ENCODE measurements at regions not wholly inside any gene's neighbourhood (a gene's known extent, or its start where the extent isn't known, plus 50 kb on each side); places are given as distances from the start of the nearest gene placed in this dataset.

DNA sequence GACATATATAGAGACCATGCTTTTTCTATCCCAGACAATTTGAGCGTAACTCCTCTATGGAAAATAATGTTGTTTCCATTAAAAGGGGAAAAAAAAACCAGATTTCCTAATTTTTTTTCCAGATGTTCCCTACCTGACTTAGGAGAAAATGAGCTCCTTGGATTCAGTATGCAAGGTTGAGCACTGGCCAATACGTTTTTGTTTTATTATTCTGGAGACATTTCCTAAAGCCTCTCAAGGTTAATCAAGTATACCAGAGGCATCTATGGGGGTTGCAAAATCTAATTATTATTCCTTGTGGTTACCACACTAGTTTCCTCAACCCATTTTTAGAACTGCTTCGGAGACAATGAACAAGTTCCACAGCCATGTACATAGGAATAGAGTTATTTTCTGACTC lies 291.3 kb downstream of the SLC16A7 start:
- Mint-ChIP-seq H3K4me1 (no peaks in the 10 kb centered on the region), H3K9me3 (no peaks in the 10 kb centered on the region), H3K27me3 (no peaks in the 10 kb centered on the region), H3K27ac (no peak overlapping the region), H3K36me3 (ENCODE audit: low read depth) (no peaks in the 10 kb centered on the region), H3K4me3 (no peak overlapping the region)
- ATAC-seq (no peak), DNase-seq (no peak)

DNA sequence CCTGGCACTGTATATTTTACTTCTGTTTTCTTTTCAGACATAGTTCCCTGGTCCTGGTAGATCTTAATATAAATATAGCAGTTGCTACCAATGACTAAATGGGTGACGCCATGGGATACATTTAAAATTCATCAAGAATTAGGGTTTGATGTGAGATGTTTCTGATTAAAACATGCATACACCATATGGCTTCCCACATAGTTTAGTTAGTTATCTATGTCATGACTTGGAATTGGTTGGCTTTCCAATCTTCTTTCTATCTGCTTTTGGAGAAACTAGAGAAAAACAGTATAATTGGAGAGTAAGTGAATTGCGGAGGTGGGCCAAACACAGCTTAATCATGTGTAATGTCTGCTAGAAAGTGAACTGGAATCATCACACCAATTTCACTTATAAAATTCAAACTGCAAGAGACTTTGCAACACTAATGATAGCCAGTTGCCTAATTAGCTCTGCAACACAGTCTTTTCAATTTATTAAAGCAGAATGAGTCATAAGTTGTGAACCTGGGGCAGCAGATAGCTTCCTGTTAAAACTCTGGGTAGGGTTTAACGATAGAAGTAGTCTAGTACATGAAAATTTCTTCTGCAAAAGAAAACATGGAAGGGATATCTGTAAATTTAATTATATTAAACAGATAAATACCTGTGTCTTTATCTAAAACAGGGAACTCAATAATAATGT lies 295.2 kb downstream of the SLC16A7 start:
- ATAC-seq, result no peak
- no peak for DNase-seq
- Mint-ChIP-seq H3K4me3 (no peak overlapping the region), H3K9me3 (no peaks in the 10 kb centered on the region), H3K4me1 (no peaks in the 10 kb centered on the region), H3K27me3 (no peaks in the 10 kb centered on the region), H3K36me3 (ENCODE audit: low read depth) (no peaks in the 10 kb centered on the region), H3K27ac (no peak overlapping the region)

DNA sequence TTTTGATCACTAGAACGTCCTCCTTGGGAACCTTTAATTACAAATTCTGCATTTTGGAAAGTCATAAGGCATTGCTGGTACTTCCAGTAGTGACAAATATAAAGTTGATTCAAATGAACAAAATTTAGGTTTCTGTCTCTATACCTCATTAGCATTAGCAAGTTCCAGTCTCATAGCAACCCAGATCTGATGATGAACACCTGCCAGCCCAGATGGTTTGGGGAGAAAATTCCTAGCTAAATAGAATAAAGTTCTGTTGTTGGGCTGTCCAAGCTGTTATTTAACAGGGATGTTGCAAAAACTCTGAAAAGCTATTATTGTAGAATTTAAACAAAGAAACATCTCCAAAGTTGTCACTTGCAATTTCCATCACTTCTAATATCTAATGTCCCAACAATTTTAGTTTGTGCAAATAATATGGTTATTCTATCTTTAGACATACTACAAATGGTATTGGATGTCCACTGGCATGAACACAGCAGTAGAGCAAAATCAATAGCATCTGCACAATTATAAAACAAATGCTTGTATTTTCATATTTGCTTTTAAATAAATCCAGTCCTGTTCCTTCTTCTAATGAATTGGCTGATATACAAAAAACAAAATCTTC lies 299.4 kb downstream of the SLC16A7 start:
- ATAC-seq (no peak), DNase-seq (no peak)
- H3K4me3 Mint-ChIP-seq, result no peak overlapping the region
- H3K27ac Mint-ChIP-seq, result no peak overlapping the region
- no peaks in the 10 kb centered on the region for H3K9me3 Mint-ChIP-seq
- no peaks in the 10 kb centered on the region for H3K27me3 Mint-ChIP-seq
- H3K4me1 Mint-ChIP-seq, result no peaks in the 10 kb centered on the region
- no peaks in the 10 kb centered on the region for H3K36me3 Mint-ChIP-seq (ENCODE audit: low read depth)

- no peaks in the 10 kb centered on the region for H3K4me1 Mint-ChIP-seq
- no peaks in the 10 kb centered on the region for H3K9me3 Mint-ChIP-seq
- H3K27me3 Mint-ChIP-seq, result no peaks in the 10 kb centered on the region
- no peaks in the 10 kb centered on the region for H3K36me3 Mint-ChIP-seq (ENCODE audit: low read depth)
- DNase-seq (no peak), ATAC-seq (no peak)
- no peak overlapping the region for H3K27ac Mint-ChIP-seq
- H3K4me3 Mint-ChIP-seq, result no peak overlapping the region
Measured at GRCh38 chr12:59904874-59905521, 309.2 kb downstream of the SLC16A7 start.

DNA sequence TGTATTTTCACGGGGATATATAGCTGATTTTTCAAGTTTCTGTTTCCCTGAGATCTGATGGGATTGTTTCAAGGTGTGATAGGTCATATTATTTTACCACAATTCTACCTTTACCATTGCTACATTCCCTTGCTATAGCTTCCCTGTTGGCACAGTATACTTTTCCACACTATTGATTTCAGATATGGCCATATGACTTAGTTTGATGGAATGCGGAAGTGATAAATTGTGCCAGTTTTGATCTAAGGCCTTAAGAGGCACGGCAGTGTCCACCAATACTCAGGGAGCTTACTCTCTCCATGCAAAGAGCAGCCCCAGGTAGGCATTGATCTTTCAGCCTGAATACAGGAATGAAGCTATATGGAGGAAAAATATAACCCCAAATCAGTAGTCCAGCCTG lies 315.7 kb downstream of the SLC16A7 start:
- no peak for ATAC-seq
- Mint-ChIP-seq H3K4me1 (no peaks in the 10 kb centered on the region), H3K27ac (no peak overlapping the region), H3K36me3 (ENCODE audit: low read depth) (no peaks in the 10 kb centered on the region), H3K4me3 (no peak overlapping the region), H3K27me3 (no peaks in the 10 kb centered on the region), H3K9me3 (no peaks in the 10 kb centered on the region)
- DNase-seq, result no peak

DNA sequence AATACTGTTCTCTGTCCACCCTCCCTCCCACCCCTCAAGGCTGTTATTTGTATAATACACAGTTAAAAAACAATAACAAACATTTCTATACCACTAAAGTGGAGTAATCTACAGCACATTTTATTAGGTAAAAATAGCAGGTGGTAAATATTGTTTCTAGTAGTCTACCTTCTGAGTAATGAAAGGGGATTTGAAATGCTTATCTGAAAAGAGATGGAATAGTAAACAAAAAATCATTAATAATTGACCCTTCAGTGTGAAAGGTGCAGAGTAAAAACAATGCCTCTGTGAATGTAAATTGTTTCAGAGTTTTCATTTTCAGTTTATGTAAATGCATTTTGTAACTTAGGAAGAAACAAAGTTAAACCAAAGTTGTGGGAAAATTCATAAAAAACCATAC lies 321.2 kb downstream of the SLC16A7 start:
- ATAC-seq, result no peak
- Mint-ChIP-seq H3K27ac (no peak overlapping the region), H3K27me3 (no peaks in the 10 kb centered on the region), H3K9me3 (peaks cover 4% of the 10 kb centered on the region), H3K4me1 (no peaks in the 10 kb centered on the region), H3K4me3 (no peak overlapping the region), H3K36me3 (ENCODE audit: low read depth) (no peaks in the 10 kb centered on the region)
- no peak for DNase-seq

DNA sequence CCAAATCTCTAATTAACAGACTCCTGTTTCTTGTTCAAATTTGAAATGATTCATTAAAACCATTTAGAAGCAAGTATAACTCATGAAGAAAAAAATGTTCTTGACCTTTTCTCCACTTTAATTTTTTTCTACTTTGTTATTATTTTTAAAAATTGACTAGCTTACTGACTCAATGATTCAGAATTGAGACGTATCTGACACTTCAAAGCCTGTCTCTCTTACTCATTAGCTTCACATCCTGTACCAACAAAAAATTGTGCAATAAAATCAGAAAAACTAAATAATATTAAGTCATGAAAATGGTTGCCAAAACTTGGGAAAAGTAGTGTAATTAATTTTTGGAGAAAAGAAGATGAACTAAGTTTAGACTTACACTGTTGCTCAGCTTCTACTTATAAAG lies 331.2 kb downstream of the SLC16A7 start:
- ATAC-seq, result no peak
- H3K27me3 Mint-ChIP-seq, result no peaks in the 10 kb centered on the region

GRCh38 chr12:59928416-59928815 lies 332.6 kb downstream of the SLC16A7 start:
- Mint-ChIP-seq H3K27me3 (no peaks in the 10 kb centered on the region), H3K27ac (no peak overlapping the region), H3K4me3 (no peak overlapping the region), H3K4me1 (no peaks in the 10 kb centered on the region), H3K9me3 (peaks cover 6% of the 10 kb centered on the region), H3K36me3 (ENCODE audit: low read depth) (no peaks in the 10 kb centered on the region)
- no peak for ATAC-seq
- DNase-seq, result no peak

More for the DNA sequence above, 331.2 kb downstream of the SLC16A7 start:
- no peaks in the 10 kb centered on the region for H3K4me1 Mint-ChIP-seq
- no peak overlapping the region for H3K4me3 Mint-ChIP-seq
- H3K9me3 Mint-ChIP-seq, result peaks cover 6% of the 10 kb centered on the region
- H3K36me3 Mint-ChIP-seq (ENCODE audit: low read depth), result no peaks in the 10 kb centered on the region
- no peak for DNase-seq
- no peak overlapping the region for H3K27ac Mint-ChIP-seq

GRCh38 chr12:59929110-59929509 lies 333.3 kb downstream of the SLC16A7 start:
- no peak overlapping the region for H3K4me3 Mint-ChIP-seq
- no peaks in the 10 kb centered on the region for H3K27me3 Mint-ChIP-seq
- no peaks in the 10 kb centered on the region for H3K4me1 Mint-ChIP-seq
- no peak overlapping the region for H3K27ac Mint-ChIP-seq
- ATAC-seq (no peak), DNase-seq (no peak)
- peaks cover 6% of the 10 kb centered on the region for H3K9me3 Mint-ChIP-seq
- no peaks in the 10 kb centered on the region for H3K36me3 Mint-ChIP-seq (ENCODE audit: low read depth)

- Mint-ChIP-seq H3K27me3 (no peaks in the 10 kb centered on the region), H3K4me1 (no peaks in the 10 kb centered on the region), H3K36me3 (ENCODE audit: low read depth) (no peaks in the 10 kb centered on the region)
Measured at GRCh38 chr12:59934486-59934885, 338.7 kb downstream of the SLC16A7 start.

GRCh38 chr12:59936534-59936933 lies 340.7 kb downstream of the SLC16A7 start:
- Mint-ChIP-seq H3K4me3 (no peak overlapping the region), H3K36me3 (ENCODE audit: low read depth) (no peaks in the 10 kb centered on the region), H3K4me1 (no peaks in the 10 kb centered on the region), H3K27me3 (no peaks in the 10 kb centered on the region), H3K9me3 (no peaks in the 10 kb centered on the region), H3K27ac (no peak overlapping the region)
- DNase-seq, result no peak
- ATAC-seq, result no peak

More at GRCh38 chr12:59934486-59934885, 338.7 kb downstream of the SLC16A7 start:
- peaks cover 6% of the 10 kb centered on the region for H3K9me3 Mint-ChIP-seq
- no peak overlapping the region for H3K27ac Mint-ChIP-seq
- no peak for DNase-seq
- no peak for ATAC-seq
- H3K4me3 Mint-ChIP-seq, result no peak overlapping the region

GRCh38 chr12:59937148-59937547 lies 341.3 kb downstream of the SLC16A7 start:
- no peak overlapping the region for H3K4me3 Mint-ChIP-seq
- no peaks in the 10 kb centered on the region for H3K36me3 Mint-ChIP-seq (ENCODE audit: low read depth)
- no peaks in the 10 kb centered on the region for H3K9me3 Mint-ChIP-seq
- H3K27me3 Mint-ChIP-seq, result no peaks in the 10 kb centered on the region
- ATAC-seq (no peak), DNase-seq (no peak)
- no peaks in the 10 kb centered on the region for H3K4me1 Mint-ChIP-seq
- H3K27ac Mint-ChIP-seq, result no peak overlapping the region

DNA sequence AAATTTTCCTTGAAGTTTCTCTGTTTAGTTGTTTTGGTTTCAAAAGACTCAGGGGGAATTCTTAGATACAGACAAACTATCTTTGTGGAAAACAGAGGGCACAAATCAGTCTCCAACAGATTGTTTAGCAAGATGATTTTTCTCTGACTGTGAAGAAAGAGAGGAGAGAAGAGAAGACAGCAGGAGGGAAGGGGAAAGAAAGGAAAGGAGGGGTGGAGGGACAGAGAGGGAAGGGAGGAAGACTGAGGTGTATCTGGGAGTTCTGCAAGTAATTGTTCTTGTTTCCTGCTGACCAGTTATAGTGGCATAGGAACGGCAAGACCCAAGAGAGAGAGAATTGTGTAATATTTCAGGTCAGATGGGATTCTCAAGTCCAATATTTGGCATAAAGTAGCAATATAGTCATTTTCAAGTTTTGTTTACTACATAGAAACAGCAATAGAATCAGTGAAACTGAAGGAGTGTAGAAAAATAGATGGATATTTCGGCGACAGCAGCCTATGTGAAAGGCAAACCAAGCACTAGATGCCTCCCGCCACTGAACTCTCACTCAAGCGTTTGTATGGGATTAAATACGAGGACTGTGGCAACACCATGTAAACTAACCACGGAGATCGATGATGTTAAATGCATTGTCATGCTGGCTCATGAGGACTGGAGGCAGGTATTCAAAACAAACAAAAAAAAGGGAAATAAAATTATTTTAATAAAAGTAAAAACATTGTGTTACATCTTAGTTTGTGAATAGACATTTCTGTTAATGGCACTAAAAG lies 342.5 kb downstream of the SLC16A7 start:
- Mint-ChIP-seq H3K27me3 (no peaks in the 10 kb centered on the region), H3K36me3 (ENCODE audit: low read depth) (no peaks in the 10 kb centered on the region), H3K9me3 (no peaks in the 10 kb centered on the region), H3K4me3 (no peak overlapping the region), H3K4me1 (no peaks in the 10 kb centered on the region), H3K27ac (no peak overlapping the region)
- ATAC-seq, result no peak
- no peak for DNase-seq

DNA sequence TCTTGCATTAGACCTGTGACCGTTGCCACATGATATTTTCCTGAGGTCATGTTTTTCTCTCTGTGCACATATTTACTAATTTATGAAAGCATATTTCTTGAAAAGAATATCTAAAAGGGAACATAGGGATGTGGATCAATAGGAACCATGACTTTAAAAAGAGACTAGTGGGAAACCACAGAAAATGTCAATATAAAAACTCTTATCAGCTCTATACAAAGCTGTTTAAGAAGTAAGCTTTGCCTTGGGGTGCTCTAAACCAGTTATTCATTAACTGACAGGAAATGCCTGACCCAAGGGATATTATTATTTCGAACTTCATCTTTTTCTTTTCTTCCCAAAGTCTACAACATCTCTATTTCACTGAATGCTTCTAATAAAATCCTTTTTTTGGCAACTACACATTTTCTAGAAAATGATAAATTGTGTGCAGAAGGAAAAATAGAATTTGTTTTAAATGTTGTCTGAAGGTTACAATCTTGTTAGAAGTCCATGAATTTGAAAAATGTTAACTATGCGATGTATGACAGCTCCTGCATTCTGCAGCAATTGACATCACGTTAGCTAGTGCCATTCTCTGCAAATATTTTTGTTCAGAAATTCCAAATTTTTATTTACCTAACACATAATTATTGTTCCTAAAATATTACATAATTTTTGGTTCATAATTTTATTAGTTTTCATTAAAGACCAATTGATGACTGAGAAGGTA lies 345.0 kb downstream of the SLC16A7 start:
- DNase-seq, result no peak
- Mint-ChIP-seq H3K4me3 (no peak overlapping the region), H3K27me3 (no peaks in the 10 kb centered on the region), H3K36me3 (ENCODE audit: low read depth) (no peaks in the 10 kb centered on the region), H3K4me1 (no peaks in the 10 kb centered on the region), H3K9me3 (no peaks in the 10 kb centered on the region), H3K27ac (no peak overlapping the region)
- no peak for ATAC-seq
